A549 (cell line): ENCODE measurements at regions not wholly inside any gene's neighbourhood (a gene's known extent, or its start where the extent isn't known, plus 50 kb on each side); places are given as distances from the start of the nearest gene placed in this dataset.

Experiments used
- ATAC-seq, 2 experiments: fragments of 200-7000 bp in 1 of 2; fragments of >200 bp in 1 of 2; cut with Nextera tagmentation in 1 of 2; cut with Tn5 transposase in 1 of 2; 3 replicates each; pipeline versions ENCODE4 v1.8.0 to v1.9.1; 2018 to 2020; ENCODE audit warnings: mild to moderate bottlenecking in 1 of 2, moderate library complexity in 1 of 2
- CTCF ChIA-PET: fragments of 300-600 bp; sonication (Branson Sonifier 250); formaldehyde crosslinking; extraction: SDS; loops from one replicate; lab custom pipeline; 2021; ENCODE audit warnings: antibody characterized with exemption, inconsistent platforms; lab: Yijun Ruan, JAX
- POLR2A ChIA-PET: fragments of 350-600 bp; formaldehyde crosslinking; extraction: SDS; loops from one replicate; lab custom pipeline; 2021; ENCODE audit warnings: antibody characterized with exemption, inconsistent platforms; lab: Yijun Ruan, JAX
- DNase-seq, 2 experiments: peaks; one replicate each; pipeline versions ENCODE4 v3.0.0 to v3.0.0-alpha.2; 2011 to 2016; ENCODE audit warnings: low read depth in 1 of 2, low spot score in 1 of 2
- FAIRE-seq: peaks from 2 replicates; lab custom pipeline; 2011; peaks lifted over from hg19 to GRCh38; lab: Jason Lieb, UNC
- H3K27ac ChIP-seq, 2 experiments: fragments of >200 bp; sonication (Bioruptor Twin); formaldehyde crosslinking; 3 replicates each; pipeline ENCODE4 v1.5.1; 2016 to 2017
- H3K4me1 ChIP-seq: fragments of >200 bp; sonication (Bioruptor Twin); formaldehyde crosslinking; 3 replicates; pipeline ENCODE4 v1.6.1; 2016
- H3K4me2 ChIP-seq: fragments of >200 bp; sonication (Bioruptor Twin); formaldehyde crosslinking; 3 replicates; pipeline ENCODE4 v1.6.1; 2016
- H3K4me3 ChIP-seq: fragments of >200 bp; sonication (Bioruptor Twin); formaldehyde crosslinking; 3 replicates; pipeline ENCODE4 v1.5.1; 2016
- H3K9me3 ChIP-seq: fragments of >200 bp; sonication (Bioruptor Twin); formaldehyde crosslinking; 3 replicates; pipeline ENCODE4 v1.6.1; 2016
- ATOH8 ChIP-seq: fragments of 250-450 bp; sonication (Bioruptor Pico); IDR thresholded peaks from 2 replicates; pipeline ENCODE4 v1.5.0; 2020; ENCODE audit warnings: low read depth, mild to moderate bottlenecking, moderate library complexity
- BHLHE40 ChIP-seq: IDR thresholded peaks from 2 replicates; pipeline ENCODE4 v1.6.1; 2012; ENCODE audit warnings: low read depth, low read length, inconsistent platforms
- E2F6 ChIP-seq: IDR thresholded peaks from 2 replicates; pipeline ENCODE4 v1.6.1; 2012; ENCODE audit warnings: low read depth, borderline replicate concordance
- EHMT2 ChIP-seq: fragments of 200-600 bp; sonication (generic); IDR thresholded peaks from 2 replicates; pipeline ENCODE4 v1.6.1; 2016; ENCODE audit warnings: antibody characterized with exemption, low read depth, mild to moderate bottlenecking, moderate library complexity
- EP300 ChIP-seq, 2 experiments: fragments of >200 bp; sonication (Bioruptor Twin); formaldehyde crosslinking; IDR thresholded peaks; 2 replicates in 1 of 2; 3 replicates in 1 of 2; pipeline ENCODE4 v1.6.1; 2016 to 2017
- FOSB ChIP-seq: fragments of 250-450 bp; sonication (Bioruptor Pico); IDR thresholded peaks from 2 replicates; pipeline ENCODE4 v1.5.0; 2020; ENCODE audit warnings: mild to moderate bottlenecking, moderate library complexity
- HES2 ChIP-seq: fragments of >200 bp; sonication (Bioruptor Twin); formaldehyde crosslinking; IDR thresholded peaks from 2 replicates; pipeline ENCODE4 v1.6.1; 2016
- HMGXB4 ChIP-seq: fragments of 250-450 bp; sonication (Bioruptor Pico); IDR thresholded peaks from 2 replicates; pipeline ENCODE4 v1.5.0; 2021; ENCODE audit warnings: mild to moderate bottlenecking, moderate library complexity, borderline replicate concordance
- HOXB5 ChIP-seq: fragments of 250-450 bp; sonication (Bioruptor Pico); IDR thresholded peaks from 2 replicates; pipeline ENCODE4 v1.5.0; 2020; ENCODE audit warnings: mild to moderate bottlenecking, moderate library complexity
- JUN ChIP-seq, 2 experiments: fragments of >200 bp; sonication (Bioruptor Twin); formaldehyde crosslinking; IDR thresholded peaks; 2 replicates in 1 of 2; 3 replicates in 1 of 2; pipeline ENCODE4 v1.6.1; 2016 to 2017
- JUNB ChIP-seq: fragments of >200 bp; sonication (Bioruptor Twin); formaldehyde crosslinking; IDR thresholded peaks from 2 replicates; pipeline ENCODE4 v1.6.1; 2016
- KDM1A ChIP-seq: fragments of 200-600 bp; sonication (generic); IDR thresholded peaks from 2 replicates; pipeline ENCODE4 v1.6.1; 2016; ENCODE audit warnings: low read depth, mild to moderate bottlenecking
- MAZ ChIP-seq: fragments of 150-350 bp; IDR thresholded peaks from 2 replicates; pipeline ENCODE4 v1.6.1; 2014; ENCODE audit warnings: antibody characterized with exemption, low read depth, low read length, borderline replicate concordance
- NPAS2 ChIP-seq: fragments of 250-450 bp; sonication (Bioruptor Pico); IDR thresholded peaks from 2 replicates; pipeline ENCODE4 v1.8.0; 2022; ENCODE audit warnings: mild to moderate bottlenecking, moderate library complexity, borderline replicate concordance
- NR3C1 ChIP-seq: fragments of >200 bp; sonication (Bioruptor Twin); formaldehyde crosslinking; IDR thresholded peaks from 3 replicates; pipeline ENCODE4 v1.6.1; 2017
- PHF8 ChIP-seq: fragments of 200-600 bp; sonication (generic); IDR thresholded peaks from 2 replicates; pipeline ENCODE4 v1.6.1; 2016; ENCODE audit warnings: low read depth, mild to moderate bottlenecking, antibody characterized with exemption, moderate library complexity, borderline replicate concordance
- POLR2AphosphoS2 ChIP-seq: conservative IDR thresholded peaks from 2 replicates; pipeline ENCODE4 v1.6.1; 2012; ENCODE audit warnings: low read length, improper control_type of control experiment, inconsistent platforms
- RFX5 ChIP-seq: fragments of 450-650 bp; IDR thresholded peaks from 2 replicates; pipeline ENCODE4 v1.7.1; 2014; ENCODE audit warnings: antibody characterized with exemption, mild to moderate bottlenecking, moderate library complexity
- RNF2 ChIP-seq: fragments of 200-600 bp; sonication (generic); IDR thresholded peaks from 2 replicates; pipeline ENCODE4 v1.6.1; 2016; ENCODE audit warnings: low read depth, mild to moderate bottlenecking, antibody characterized with exemption, moderate library complexity, borderline replicate concordance
- SMC3 ChIP-seq: fragments of >200 bp; sonication (Bioruptor Twin); formaldehyde crosslinking; IDR thresholded peaks from 3 replicates; pipeline ENCODE4 v1.6.1; 2018; ENCODE audit warnings: inconsistent platforms
- SREBF2 ChIP-seq: fragments of 450-650 bp; IDR thresholded peaks from 2 replicates; pipeline ENCODE4 v1.6.1; 2014; ENCODE audit warnings: mild to moderate bottlenecking, moderate library complexity
- ZC3H11A ChIP-seq: fragments of 450-650 bp; IDR thresholded peaks from 2 replicates; pipeline ENCODE4 v1.6.1; 2014; ENCODE audit warnings: antibody characterized with exemption, mild to moderate bottlenecking
- ZFP36 ChIP-seq: fragments of 450-650 bp; IDR thresholded peaks from 2 replicates; pipeline ENCODE4 v1.6.1; 2014; ENCODE audit warnings: borderline replicate concordance; ENCODE audit not compliant: partially characterized antibody
- ZNF302 ChIP-seq: fragments of 250-450 bp; sonication (Bioruptor Pico); IDR thresholded peaks from 2 replicates; pipeline ENCODE4 v1.9.0; 2021; ENCODE audit warnings: inconsistent platforms, mild to moderate bottlenecking, moderate library complexity
- ZSCAN20 ChIP-seq: fragments of 250-450 bp; sonication (Bioruptor Pico); IDR thresholded peaks from 2 replicates; pipeline ENCODE4 v1.8.0; 2022; ENCODE audit warnings: mild to moderate bottlenecking, moderate library complexity
- WGBS: methylation state at CpG from one replicate; pipeline ENCODE4 v1.1.6; 2017; ENCODE audit errors: missing lambda C conversion rate; 5-methylcytosine and 5-hydroxymethylcytosine counted together

- WGBS: under 1% methylated on average over 5 of the region's 5 CpGs
- DNase-seq: no peak
- Histone ChIP-seq H3K27ac (no peak overlapping the region), H3K9me3 (no peaks in the 10 kb centered on the region), H3K4me1 (no peaks in the 10 kb centered on the region), H3K4me2 (no peak overlapping the region), H3K4me3 (no peak overlapping the region)
- no peak for FAIRE-seq
- TF ChIP-seq SMC3: no peak
- TF ChIP-seq KDM1A: no peak
- no peak for TF ChIP-seq ZC3H11A
- TF ChIP-seq BHLHE40: no peak
- TF ChIP-seq ZSCAN20 (CRISPR knock-in tag): no peak
- TF ChIP-seq EHMT2: no peak
- no peak for TF ChIP-seq JUN (IDR thresholded peaks at IDR 0.05)
- no peak for TF ChIP-seq NPAS2
- TF ChIP-seq HOXB5 (CRISPR knock-in tag): no peak
- TF ChIP-seq ZNF302: no peak
- no peak for TF ChIP-seq ZFP36
- no peak for TF ChIP-seq FOSB
- ChIA-PET POLR2A (no interaction called here), CTCF (no interaction called here)
- no peak for ATAC-seq
Observed at GRCh38 chr12:61757831-61758505, 502.2 kb upstream of the USP15 start.

- DNase-seq: no peak
- no peaks in the 10 kb centered on the region for H3K9me3 ChIP-seq
- no peak overlapping the region for H3K4me3 ChIP-seq
- POLR2A ChIA-PET: no interaction called here
- FAIRE-seq: no peak
- TF ChIP-seq RFX5 (no peak), POLR2AphosphoS2 (no peak), ATOH8 (no peak), JUNB (no peak), MAZ (no peak), HES2 (no peak)
- H3K27ac ChIP-seq: no peak overlapping the region
- CTCF ChIA-PET: no interaction called here
- H3K4me2 ChIP-seq: no peak overlapping the region
- H3K4me1 ChIP-seq: no peaks in the 10 kb centered on the region
- no peak for ATAC-seq
Observed at GRCh38 chr12:61758661-61759060, 501.5 kb upstream of the USP15 start.

- TF ChIP-seq SREBF2: no peak
- TF ChIP-seq NR3C1: no peak
- TF ChIP-seq EP300 (IDR thresholded peaks at IDR 0.05): no peak
- TF ChIP-seq PHF8: no peak
- no peak for TF ChIP-seq HMGXB4 (CRISPR knock-in tag)
- TF ChIP-seq ATOH8: no peak
- no peak for TF ChIP-seq RNF2
- no peak for TF ChIP-seq E2F6
- TF ChIP-seq RFX5: no peak
- TF ChIP-seq ZFP36: no peak
- TF ChIP-seq, all 56 proteins: peak for 0
- Histone ChIP-seq H3K4me2 (no peak overlapping the region), H3K4me3 (no peak overlapping the region), H3K4me1 (no peaks in the 10 kb centered on the region), H3K27ac (no peak overlapping the region), H3K9me3 (no peaks in the 10 kb centered on the region)
- FAIRE-seq: no peak
- ChIA-PET CTCF (interaction anchor here (0.6 kb wide), 1 partner anchor 47 kb away, joined by 3 read pairs; no protein-coding TSS in a partner anchor), POLR2A (no interaction called here)
- 0% methylated on average over 1 of the region's 1 CpG for WGBS
- ATAC-seq: no peak
- no peak for DNase-seq
Observed at GRCh38 chr12:61765926-61766325, 494.3 kb upstream of the USP15 start.
